Panc1 (cell line): ENCODE measurements at regions not wholly inside any gene's neighbourhood (a gene's known extent, or its start where the extent isn't known, plus 50 kb on each side); places are given as distances from the start of the nearest gene placed in this dataset.

Source experiments
- ATAC-seq: fragments of 200-7000 bp; cut with Tn5 transposase; 2 replicates; pipeline ENCODE4 v1.9.1; 2020; ENCODE audit warnings: mild to moderate bottlenecking, moderate library complexity
- BruUV-seq: library from RNA; stranded (reverse); fragments of 400-500 nt; replicated peaks from 2 replicates; lab custom pipeline; 2021; lab: Mats Ljungman, UMichigan
- CTCF ChIA-PET: fragments of 300-600 bp; sonication (Branson Sonifier 250); formaldehyde crosslinking; loops from one replicate; lab custom pipeline; 2022; ENCODE audit warnings: antibody characterized with exemption; lab: Charles Lee
- POLR2A ChIA-PET: fragments of 300-600 bp; sonication (Branson Sonifier 250); formaldehyde crosslinking; loops from one replicate; lab custom pipeline; 2022; ENCODE audit warnings: antibody characterized with exemption; lab: Charles Lee
- DNase-seq: peaks from one replicate; pipeline ENCODE4 v3.0.0-alpha.2; 2010; ENCODE audit warnings: low read depth, low spot score
- H3K27ac ChIP-seq: 2 replicates; pipeline ENCODE4 v1.5.1; 2011; ENCODE audit warnings: mild to moderate bottlenecking, low read length, inconsistent platforms
- H3K27me3 ChIP-seq: fragments of 200-500 bp; sonication (Bioruptor generic); 2 replicates; pipeline ENCODE4 v1.6.0; 2014; ENCODE audit warnings: low read length, inconsistent platforms; ENCODE audit not compliant: control insufficient read depth, insufficient read depth
- H3K36me3 ChIP-seq: fragments of 200-500 bp; sonication (Bioruptor generic); 2 replicates; pipeline ENCODE4 v1.5.1; 2014; ENCODE audit warnings: inconsistent platforms, mild to moderate bottlenecking, low read length, moderate library complexity; ENCODE audit not compliant: control insufficient read depth, insufficient read depth
- H3K4me1 ChIP-seq: 2 replicates; pipeline ENCODE4 v1.5.1; 2011; ENCODE audit warnings: inconsistent platforms, mild to moderate bottlenecking, low read length, moderate library complexity; ENCODE audit not compliant: control insufficient read depth, insufficient read depth
- H3K4me3 ChIP-seq, 2 experiments: 2 replicates each; pipeline ENCODE4 v1.5.1; 2011 to 2012; ENCODE audit warnings: low read depth in 2 of 2, low read length in 2 of 2, mild to moderate bottlenecking in 2 of 2, inconsistent platforms in 1 of 2, moderate library complexity in 1 of 2
- H3K9me3 ChIP-seq: fragments of 200-500 bp; sonication (Bioruptor generic); 2 replicates; pipeline ENCODE4 v1.5.1; 2014; ENCODE audit warnings: low read depth, mild to moderate bottlenecking, inconsistent platforms, low read length, moderate library complexity; ENCODE audit not compliant: control insufficient read depth, insufficient read depth
- CTCF ChIP-seq: fragments of 450-650 bp; IDR thresholded peaks from 2 replicates; pipeline ENCODE4 v1.5.1; 2017; ENCODE audit warnings: mild to moderate bottlenecking
- POLR2AphosphoS5 ChIP-seq: IDR thresholded peaks from 2 replicates; pipeline ENCODE4 v1.6.1; 2012; ENCODE audit warnings: mild to moderate bottlenecking, low read depth, low read length, moderate library complexity
- REST ChIP-seq, 2 experiments: IDR thresholded peaks; 2 replicates each; pipeline ENCODE4 v1.6.1; 2011 to 2012; ENCODE audit warnings: low read depth in 2 of 2, control low read depth in 1 of 2, low read length in 1 of 2, mild to moderate bottlenecking in 1 of 2, moderate library complexity in 1 of 2; ENCODE audit not compliant: insufficient read depth in 1 of 2
- SIN3A ChIP-seq: IDR thresholded peaks from 2 replicates; pipeline ENCODE4 v1.6.1; 2012; ENCODE audit warnings: low read depth, mild to moderate bottlenecking, low read length, moderate library complexity, borderline replicate concordance; ENCODE audit not compliant: insufficient read depth
- TCF7L2 ChIP-seq: IDR thresholded peaks from 2 replicates; pipeline ENCODE4 v1.6.1; 2011; ENCODE audit warnings: mild to moderate bottlenecking, low read depth, low read length, inconsistent platforms
- in situ Hi-C: cut with HindIII; loops from 2 replicates; pipeline ENCODE4 v1.10.0; 2016; ENCODE audit warnings: low sequenced_read_pairs, low pct_unique_long_range_greater_than_20kb
- intact Hi-C: fragments of 100-400 bp; cut with micrococcal nuclease; formaldehyde crosslinking; loops from one replicate; pipeline ENCODE4 v1.10.0; 2022; ENCODE audit not compliant: unreplicated experiment

GRCh38 chrX:17933856-17934255, 72.8 kb upstream of the RAI2 start:
- Histone ChIP-seq H3K27me3 (no peaks in the 10 kb centered on the region), H3K27ac (no peak overlapping the region), H3K9me3 (no peaks in the 10 kb centered on the region), H3K36me3 (no peaks in the 10 kb centered on the region), H3K4me1 (no peaks in the 10 kb centered on the region), H3K4me3 (no peak overlapping the region)
- intact Hi-C loops: no loop called here
- in situ Hi-C loops: no loop called here
- CTCF ChIA-PET: no interaction called here
- no peak for ATAC-seq
- POLR2A ChIA-PET: no interaction called here
- TF ChIP-seq REST (IDR thresholded peaks at IDR 0.05; ENCODE audit: insufficient read depth in 1 of 2, low read depth in 2 of 2, low read length in 1 of 2) (no peak), CTCF (no peak), SIN3A (no peak), POLR2AphosphoS5 (no peak), TCF7L2 (no peak)
- no TSS peak for BruUV-seq
- DNase-seq: no peak

DNA sequence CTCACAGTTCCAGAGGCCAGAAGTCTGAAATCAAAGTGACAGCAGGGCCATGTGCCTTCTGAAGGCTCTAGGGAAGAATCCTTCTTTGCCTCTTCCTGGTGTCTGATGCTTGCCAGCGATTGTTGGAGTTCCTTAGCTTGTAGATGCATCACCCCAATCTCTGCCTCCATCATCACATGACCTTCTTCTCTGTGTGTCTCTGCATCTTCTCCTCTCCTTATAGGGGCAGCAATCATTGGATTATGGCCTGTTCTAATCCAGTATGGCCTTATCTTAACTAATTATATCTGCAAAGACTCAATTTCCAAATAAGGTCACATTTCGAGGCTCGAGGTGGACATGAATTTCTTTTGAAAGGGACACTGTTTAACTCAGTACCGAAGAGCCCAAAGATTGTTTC, 71.7 kb upstream of the RAI2 start:
- no peaks in the 10 kb centered on the region for H3K36me3 ChIP-seq
- no peak overlapping the region for H3K4me3 ChIP-seq
- ATAC-seq (no peak), DNase-seq (no peak)
- H3K9me3 ChIP-seq: no peaks in the 10 kb centered on the region
- intact Hi-C loops (no loop called here), in situ Hi-C loops (no loop called here)
- no peaks in the 10 kb centered on the region for H3K27me3 ChIP-seq
- BruUV-seq: no TSS peak
- ChIA-PET CTCF (no interaction called here), POLR2A (no interaction called here)
- TF ChIP-seq CTCF: no peak
- TF ChIP-seq SIN3A: no peak
- TF ChIP-seq TCF7L2: no peak
- no peak for TF ChIP-seq REST (IDR thresholded peaks at IDR 0.05; ENCODE audit: insufficient read depth in 1 of 2, low read depth in 2 of 2, low read length in 1 of 2)
- TF ChIP-seq POLR2AphosphoS5: no peak
- H3K4me1 ChIP-seq: no peaks in the 10 kb centered on the region
- H3K27ac ChIP-seq: no peak overlapping the region
